T-helper 1 cell (primary cell): ENCODE measurements at regions not wholly inside any gene's neighbourhood (a gene's known extent, or its start where the extent isn't known, plus 50 kb on each side); places are given as distances from the start of the nearest gene placed in this dataset.
"Not testable (repeated sequence)": the region's sequence is repeated elsewhere in the genome, so short reads cannot be mapped to it uniquely, and the experiment has no call there.

Source experiments
- DNase-seq, 5 donors: peaks; one replicate each; pipeline ENCODE4 v3.0.0-alpha.2; 2012 to 2020

DNA sequence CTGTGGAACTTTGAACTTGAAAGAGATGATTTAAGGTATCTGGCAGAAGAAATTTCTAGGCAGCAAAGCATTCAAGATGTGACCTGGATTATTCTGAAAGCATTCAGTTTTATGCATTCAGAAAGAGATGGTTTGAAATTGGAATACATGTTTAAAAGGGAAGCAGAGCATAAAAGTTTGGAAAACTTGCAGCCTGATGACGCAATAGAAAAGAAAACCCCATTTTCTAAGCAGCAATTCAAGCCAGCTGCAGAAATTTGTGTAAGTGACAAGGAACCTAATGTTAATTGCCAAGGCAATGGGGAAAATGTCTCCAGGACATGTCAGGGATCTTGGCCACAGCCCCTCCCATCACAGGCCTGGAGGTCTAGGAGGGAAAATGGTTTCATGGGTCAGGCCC is 354.0 kb downstream of the ZNF326 start:
- DNase-seq, result no peak

DNA sequence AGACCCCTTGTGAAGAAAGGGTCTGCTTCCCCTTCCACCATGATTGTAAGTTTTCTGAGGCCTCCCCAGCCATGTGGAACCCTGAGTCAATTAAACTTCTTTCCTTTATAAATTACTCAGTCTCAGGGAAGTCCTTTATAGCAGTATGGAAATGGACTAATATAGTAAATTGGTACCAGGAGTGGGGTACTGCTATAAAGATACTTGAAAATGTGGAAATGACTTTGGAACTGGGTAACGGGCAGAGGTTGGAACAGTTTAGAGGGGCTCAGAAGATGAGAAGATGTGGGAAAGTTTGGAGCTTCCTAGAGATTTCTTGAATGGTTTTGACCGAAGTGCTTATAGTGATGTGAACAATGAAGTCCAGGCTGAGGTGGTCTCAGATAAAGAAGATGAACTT is 353.5 kb downstream of the ZNF326 start:
- not testable (repeated sequence) for DNase-seq

DNA sequence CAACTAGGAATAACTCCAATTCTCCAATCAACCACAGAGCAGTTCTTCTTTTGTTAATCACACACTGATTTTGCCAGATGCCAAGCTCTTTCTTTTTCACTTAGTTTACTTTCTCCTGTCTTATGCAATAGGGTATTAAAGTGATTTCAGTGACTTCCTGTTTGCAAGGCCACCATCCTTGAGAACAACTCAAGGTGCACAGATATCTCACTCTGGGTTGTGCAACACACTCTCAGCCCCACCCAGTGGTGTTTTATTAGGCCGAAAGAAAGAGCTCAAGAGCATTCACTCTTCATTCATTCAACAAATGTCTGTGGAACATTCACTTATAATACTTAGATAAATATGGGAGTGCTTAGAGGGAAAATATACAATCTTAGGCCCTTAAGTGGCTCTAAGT is 352.5 kb downstream of the ZNF326 start:
- DNase-seq, result no peak

DNA sequence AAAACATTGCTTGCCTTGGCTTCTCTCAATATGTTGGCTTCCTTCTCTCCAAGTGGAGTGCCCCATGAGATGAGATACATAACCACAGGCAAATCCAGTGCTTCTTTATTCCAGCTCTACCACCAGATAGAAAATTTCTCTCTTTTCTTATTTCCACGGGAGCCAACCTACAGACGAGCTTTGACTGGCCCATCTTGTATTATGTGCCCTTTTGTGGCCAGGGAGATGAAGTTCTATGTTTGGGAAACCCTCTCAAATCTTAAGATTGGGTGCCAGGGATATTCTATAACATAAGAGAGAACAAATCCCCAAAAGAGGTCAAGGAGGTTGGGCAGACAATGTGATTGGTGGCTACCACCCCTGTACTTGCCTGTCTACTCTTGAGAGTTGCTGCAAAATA is 351.8 kb downstream of the ZNF326 start:
- DNase-seq, result no peak

DNA sequence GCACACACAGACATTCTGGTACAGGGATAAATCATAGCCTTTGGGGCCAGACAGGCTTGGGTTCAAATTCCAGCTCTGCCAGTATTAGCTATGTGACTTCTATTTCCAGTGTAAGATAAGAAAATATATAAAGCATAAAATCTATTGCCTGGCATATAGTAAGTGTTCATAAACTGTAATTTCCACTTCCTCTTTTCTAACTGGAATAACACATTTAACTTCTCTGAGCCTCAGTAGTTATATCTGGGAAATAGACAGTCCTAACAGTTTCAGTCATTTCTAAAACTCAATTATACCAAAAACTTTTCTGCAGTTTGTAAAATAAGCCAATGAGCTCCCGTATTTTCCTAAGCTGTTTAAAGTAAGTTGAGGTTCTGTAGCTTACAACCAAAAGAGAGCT is 351.4 kb downstream of the ZNF326 start:
- DNase-seq, result no peak

DNA sequence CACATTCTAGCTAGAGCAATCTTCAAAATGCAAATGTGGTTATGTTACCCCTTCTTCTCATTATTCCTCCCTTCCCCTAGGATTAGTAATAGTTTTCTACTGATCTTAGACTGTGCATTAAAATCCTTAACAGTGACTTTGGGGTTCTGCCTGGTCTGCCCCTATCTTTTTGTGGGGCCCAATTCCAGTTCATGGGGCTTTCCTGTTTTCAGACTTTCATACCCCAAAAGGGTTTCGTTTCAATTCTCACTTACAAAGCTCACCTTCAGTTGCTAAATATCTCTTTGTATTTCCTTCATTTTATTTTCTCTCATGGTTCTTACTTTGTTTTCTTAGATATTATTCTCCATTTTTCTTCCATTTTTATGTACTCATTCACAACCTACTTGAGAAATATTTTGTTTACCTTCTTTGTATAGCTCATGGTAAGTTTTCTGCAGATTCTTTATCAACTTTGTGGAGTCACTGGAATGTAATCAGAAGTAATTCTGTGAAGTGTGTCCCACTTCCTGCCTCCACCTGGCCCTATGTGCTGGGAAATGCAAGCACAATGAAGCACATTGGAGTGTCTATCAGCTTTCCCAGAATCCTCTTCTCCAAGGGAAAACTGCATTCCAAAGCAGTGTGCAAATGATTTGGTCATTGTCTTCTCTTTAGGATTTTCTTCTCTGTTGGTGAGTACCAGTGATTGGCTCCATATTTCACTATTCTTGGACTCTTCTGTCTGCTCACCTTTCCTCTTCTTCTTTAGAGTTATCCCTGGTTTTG is 350.2 kb downstream of the ZNF326 start:
- no peak for DNase-seq

DNA sequence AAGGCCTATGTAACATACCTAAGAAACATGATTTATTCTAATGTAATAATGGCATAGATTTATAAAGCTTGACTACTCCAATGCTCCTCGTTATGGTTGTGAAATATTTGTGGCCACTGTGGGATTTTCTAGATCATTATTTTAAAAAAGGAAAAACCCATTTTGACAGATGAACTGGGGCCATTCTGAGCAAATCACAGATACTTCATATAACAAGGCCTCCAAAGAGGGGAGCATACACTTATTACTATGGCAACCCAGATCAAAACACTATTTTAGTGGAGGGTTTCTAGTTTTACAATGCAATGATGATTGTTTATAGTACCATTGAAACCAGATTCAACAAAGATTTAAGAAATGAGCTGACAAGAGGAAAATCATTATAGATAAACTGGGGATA is 346.6 kb downstream of the ZNF326 start:
- DNase-seq, result no peak

DNA sequence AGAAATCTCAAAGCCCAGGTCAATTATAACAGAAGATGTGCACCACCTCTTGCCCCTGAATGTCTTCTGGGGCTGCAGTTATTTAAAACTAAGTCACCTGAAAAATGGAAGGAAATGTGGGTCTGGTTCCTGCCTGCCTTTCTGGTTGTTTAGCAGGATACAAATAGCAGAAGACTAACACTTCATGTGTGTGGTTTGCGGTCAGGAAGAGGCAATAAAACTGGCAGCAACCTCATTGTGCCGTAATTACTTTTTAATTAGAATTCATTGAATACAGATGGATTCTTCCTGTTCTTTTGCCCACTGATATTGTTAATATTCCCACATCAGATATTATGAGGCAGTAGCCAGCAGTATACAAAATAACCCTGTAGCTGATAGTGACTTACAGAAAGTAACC is 345.7 kb downstream of the ZNF326 start:
- DNase-seq, result peak in 1 of 5 donors; percentile 6

DNA sequence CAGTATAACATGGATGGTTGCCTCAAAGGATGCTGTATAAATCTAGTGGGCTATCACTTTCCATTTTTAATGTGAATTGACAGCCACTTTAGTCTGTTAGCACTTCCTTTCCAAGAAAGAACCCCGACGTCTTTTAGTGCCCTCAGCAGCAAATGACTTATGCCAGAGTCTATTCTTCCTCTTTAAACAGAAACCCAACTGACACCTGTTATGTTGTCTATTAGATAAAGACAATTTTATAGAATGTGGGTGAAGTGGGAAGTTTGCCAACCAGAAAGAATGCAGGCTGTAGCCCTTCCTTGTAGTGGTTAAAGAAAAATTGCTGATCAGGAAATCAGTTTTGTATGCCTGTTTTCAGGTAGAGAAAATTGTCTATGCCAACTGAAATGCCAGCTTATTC is 344.9 kb downstream of the ZNF326 start:
- no peak for DNase-seq

DNA sequence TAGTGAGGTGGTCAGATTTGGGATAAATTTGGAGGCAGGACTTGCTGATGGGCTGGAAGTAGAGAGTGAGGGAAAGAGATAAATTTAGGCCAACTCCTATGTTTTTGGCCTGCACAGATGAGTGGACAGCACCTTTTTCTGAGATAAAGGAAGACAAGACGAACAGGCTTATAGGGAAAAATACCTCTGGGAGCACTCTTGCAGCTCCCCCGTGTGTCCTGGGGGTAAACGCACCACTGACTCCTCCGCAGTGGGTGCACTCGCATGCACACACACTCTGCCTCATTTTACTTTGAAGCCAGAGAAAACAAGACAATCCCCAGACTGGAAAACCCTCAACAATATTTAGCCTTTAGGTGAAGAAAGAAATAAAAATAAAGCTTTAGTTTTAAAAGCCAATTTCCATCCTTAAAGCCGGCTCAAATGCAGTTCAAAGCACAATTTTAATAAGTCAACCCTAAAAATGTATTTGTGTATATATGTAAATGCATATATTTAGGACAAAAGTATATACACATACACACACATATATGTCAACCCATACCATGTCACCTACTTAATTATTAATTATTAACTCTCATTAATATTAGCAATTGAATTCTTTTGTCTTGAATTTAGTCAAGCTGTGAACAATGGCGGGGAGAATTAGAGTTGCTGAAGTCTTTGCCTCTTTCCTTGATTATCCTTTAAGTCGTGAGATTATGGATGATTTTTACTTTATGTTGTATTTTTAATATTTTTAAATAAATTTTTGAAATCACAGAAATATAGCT is 341.8 kb downstream of the ZNF326 start:
- no peak for DNase-seq

DNA sequence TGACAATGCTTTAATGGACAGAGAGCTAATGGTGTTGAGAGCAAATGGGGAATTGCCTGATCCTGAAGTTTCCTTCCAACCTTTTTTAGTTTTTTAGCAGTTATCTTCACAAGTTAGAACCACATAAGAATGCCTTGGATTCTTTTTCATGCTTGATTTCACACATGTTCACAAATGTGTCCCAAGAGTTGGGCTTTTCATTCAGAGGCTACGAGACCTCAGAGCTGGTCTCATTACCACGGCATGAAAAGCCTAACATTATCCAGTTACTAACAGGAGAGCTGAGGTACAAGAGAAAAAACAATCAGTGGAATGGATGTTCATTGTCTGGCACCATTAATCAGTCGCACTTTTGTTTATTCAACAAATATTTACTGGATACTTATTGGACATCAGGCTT is 340.6 kb downstream of the ZNF326 start:
- DNase-seq, result no peak

DNA sequence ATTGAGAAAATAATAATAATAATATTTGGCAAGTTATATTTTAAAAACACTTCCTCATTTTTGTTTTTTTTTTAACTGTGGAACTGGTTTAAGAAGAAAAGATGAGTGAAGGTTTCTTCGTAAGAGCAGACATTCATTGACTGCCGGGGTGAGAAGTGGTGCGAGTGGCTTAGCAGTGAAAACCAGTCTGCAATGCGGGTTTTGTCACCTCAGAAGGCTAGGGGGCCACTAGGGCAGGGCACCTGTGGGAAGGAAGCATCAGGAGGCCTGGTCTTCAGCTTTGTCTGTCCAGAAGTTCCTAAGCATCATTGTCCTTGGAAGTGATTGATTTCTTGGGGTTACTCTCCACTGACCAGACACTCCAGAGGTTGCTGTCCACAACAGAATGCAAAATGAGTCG is 339.2 kb downstream of the ZNF326 start:
- no peak for DNase-seq

DNA sequence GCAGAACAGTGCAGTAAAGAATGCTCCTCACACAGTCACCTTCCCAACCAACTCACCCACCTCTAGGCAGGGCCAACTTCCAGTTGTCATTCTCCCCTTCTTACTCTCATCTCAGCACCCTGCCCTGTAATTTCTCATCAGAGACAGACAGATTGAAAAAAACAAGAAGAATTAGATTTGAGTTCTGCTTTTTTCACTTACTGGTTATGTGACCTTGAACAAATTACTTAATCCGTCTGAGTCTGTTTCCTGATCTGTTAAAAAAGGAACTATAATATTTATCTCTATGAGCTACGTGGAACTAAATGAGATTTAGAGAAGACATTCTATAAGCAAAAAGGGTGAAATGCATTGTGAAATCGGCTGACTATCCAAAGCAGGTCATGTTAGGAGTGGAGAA is 330.3 kb downstream of the ZNF326 start:
- no peak for DNase-seq

DNA sequence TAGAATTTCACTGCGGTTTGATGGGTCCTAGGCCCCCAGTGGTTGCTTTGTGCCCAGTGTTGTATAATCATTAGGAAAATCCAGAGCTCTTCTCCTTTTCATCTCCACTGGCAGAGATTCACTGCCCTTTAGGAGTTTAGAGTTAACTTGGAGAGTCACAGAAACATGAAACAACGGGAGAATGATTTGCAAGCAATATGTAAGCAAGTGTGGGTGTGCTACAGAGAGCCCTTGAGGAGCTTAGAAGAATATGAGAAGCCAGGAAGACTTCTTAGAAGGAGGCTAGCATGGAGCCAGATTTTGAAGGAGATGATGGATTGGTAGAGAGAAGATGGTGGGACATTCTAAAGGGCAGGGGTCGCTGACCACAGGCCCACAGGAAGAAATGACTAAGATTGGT is 327.3 kb downstream of the ZNF326 start:
- DNase-seq, result no peak

DNA sequence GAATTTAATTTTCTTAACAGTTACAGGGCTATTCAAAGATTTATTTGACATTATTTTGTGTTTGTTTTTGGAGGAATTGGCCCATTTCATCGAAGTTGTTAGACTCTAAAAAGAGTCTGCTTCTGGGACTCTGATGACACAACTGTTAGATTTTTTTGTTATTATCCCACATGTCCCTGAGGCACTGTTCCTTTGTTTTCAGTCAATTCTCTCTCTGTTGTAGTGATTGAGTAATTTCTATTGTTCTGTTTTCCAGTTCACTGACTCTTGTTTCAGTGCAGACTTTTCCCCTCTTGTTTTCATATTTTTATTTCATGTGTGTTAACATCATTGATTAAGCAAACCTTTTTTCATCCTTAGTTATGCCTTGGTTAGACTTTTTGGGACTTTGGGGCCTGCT is 325.0 kb downstream of the ZNF326 start:
- DNase-seq, result no peak

DNA sequence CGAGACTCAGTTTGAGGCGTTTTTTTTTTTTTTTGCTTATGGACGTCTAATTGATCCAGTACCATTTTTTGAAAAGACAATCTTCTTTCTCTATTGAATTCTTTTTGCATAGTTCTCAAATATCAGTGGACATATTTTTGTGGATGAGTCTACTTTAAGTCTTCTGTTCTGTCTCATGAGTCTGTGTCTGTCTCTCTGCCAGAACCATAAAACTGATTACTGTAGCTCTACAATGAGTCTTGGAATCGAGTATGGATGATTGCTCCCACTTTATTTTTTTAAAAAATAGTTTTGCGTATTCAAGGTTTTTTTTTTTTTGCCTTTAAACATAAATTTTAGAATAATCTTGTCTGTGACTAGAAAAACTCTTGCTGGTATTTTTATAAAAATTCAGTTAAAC is 323.5 kb downstream of the ZNF326 start:
- no peak for DNase-seq

DNA sequence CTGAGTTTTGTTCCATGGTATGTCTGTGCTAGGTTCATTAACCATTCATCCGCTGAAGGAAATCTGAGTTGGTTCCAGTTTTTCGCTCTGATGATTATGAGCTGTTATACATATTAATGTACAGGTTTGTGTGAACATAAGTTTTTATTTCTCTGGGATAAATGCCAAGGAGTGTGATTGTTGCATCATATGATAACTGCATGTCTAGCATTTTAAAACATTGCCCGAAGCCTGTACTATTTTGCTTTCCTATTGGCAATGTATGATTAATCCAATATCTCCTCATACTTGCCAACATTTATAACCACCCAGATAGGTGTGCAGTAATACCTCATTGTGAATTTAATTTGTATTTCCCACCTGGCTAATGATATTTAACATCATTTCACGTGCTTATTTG is 322.7 kb downstream of the ZNF326 start:
- DNase-seq, result no peak

DNA sequence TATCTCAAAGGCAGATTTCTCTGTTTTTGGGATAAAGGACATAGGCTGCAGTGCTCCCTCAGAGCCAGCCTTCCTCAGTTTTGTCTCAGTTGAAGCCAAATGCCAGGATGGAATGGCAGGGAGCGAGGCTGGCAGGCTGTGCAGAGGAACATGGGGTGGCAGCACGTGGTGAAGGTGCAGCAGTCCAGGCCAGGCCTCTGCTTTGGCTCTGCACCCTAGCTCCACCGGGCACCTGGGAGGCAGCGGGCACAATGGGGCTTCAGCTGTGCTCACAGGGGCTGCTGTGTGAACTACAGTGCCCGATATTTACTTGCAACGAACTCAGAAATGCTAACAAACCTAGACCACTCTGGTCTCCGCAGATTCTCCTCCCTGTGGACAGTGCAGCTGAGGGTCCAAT is 319.6 kb downstream of the ZNF326 start:
- DNase-seq, result no peak

DNA sequence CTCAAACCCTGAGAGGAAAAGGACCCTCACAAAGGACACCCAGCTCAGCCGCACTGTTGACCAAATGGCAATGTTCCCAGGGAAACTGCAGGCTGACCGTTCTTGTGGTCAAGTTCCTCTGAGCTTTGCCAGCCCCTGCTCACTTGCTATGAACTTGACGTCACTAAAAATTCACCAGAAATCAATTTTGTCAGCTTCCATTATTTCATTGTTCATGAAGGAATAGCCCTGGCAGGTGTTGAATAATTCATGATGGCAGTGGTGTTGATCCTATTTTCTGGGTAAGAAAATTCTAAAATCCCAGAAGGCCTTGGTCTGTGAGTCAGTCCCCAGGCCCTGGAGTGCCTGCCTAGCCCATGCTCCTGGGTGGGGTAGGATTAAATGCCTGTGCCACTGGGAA is 318.9 kb downstream of the ZNF326 start:
- DNase-seq, result no peak

DNA sequence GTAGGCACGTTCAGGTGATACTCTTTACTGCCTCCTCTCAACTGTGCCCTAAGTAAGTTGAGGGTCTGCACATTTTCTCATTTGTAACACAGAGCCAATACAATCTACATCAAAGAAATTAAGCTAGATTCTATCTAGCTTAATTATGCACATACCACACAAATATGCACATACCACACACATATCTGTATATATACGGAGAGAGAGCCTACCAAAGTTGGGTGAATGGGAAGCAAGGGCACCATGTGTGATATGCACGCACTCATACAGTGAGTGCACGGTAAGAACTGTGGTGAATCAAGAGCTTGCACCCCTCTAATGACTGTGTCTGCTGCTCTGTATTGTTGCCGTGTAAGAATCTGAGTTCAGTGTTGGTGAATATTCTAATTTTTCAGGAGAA is 314.9 kb downstream of the ZNF326 start:
- no peak for DNase-seq

DNA sequence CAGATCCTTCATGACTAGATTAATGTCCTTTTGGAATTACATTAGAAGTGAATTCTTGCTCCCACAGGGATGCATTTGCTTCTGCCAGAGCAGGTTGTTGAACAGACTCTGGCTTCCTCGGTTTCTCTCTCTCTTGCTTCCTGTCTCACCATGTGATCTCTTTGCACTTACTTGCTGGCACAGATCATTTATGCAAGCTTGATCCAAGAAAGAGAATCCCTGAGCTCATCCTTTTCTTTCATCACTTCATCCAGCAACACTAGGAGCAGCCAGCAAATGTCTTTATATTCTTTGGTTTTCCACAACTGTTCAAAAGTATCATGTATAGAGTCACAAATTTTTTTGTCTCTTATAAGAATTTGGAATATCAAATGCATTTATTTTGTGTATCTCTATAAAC is 313.5 kb downstream of the ZNF326 start:
- DNase-seq, result no peak

DNA sequence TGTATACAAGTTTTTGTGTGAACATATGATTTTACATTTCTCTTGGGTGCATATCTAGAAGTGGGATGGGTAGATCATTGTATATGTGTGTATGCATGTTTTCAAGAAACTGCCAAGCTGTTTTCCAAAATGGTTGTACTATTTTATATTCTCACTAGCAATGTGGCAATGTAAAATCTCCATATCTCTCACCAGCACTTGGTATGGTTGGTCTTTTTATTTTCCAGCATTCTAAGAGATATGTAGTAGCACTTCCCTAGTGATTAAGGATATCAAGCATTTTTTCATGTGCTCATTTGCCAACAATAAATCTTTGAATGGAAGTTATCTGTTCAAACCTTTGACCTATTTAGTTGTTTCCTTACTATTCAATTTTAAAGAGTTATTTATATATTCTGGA is 310.7 kb downstream of the ZNF326 start:
- DNase-seq, result no peak

DNA sequence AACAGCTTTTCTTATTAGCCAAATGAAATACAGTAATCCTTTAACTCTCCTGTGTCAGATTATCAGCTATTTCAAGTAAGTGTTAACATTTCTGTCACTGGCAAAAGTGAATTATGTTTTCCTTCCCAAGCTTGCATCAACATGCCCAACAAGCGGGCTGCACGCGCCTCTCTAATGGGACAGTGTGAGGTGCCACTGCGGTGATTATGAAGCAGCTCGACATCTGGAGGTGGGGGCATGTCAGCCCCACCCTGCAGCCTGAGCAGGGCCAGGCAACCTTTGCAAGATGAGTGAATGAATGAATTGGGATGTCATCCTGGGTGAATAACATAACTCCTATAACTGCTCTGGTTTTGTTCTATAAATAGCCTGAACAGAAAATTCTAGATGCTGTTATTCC is 301.4 kb downstream of the ZNF326 start:
- no peak for DNase-seq

DNA sequence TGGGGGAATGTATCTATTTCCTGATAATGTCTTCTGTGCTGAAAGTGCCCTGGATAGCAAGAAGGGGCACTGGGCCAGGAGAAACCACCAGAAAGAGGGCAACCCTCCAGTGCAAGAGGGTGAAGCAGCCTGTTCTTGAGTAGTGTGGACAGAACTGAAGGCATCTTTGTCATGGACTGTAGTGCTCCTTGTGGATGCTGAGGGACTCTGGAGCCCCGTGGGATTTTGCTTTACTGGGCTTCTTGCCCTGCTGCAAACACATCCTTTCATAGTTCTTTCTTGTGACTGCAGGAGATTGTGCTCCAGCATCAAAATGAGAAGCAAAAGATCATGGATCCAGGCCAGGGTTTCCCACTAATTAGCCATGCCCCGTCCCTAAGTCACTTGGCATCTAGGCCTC is 300.6 kb downstream of the ZNF326 start:
- DNase-seq, result no peak
